ENCODE measurements at regions not wholly inside any gene's neighbourhood (a gene's known extent, or its start where the extent isn't known, plus 50 kb on each side); places are given as distances from the start of the nearest gene placed in this dataset.

DNA sequence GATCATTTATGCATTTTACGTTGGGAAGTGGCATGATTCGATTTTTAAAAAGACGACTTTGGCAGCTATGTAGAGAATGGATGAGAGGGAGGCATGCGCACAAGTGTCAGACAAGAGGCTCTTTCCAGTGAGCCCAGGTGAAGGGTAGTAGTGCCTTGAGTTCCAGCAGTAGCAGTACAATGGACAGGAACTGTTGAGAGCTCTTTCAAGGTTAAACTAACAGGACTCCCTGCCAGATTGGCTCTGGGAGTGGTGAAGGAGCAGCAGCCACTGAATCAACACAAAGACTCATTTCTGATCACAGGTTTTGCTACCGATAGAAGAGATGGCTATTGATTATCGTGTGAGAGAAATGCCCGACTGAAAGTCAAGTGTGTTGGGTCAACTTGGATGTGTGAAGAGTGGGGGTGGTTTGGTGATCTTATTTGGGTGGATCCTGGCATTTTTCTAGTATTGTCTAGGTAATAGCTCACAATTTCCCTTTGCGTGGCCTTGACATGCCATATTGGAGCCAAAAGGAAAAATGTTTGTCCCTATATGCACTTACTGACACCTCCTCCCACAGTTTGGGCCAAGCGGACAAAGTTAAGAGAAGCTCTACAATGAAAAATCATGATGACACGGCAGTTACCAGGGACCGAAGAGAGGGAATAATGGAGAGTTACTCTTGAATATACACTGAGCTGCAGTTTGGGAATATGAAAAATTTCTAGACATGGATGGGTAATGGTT lies 81.6 kb upstream of the MDFIC2 start:
- H3K4me1 ChIP-seq: no peaks in the 10 kb centered on the region
- WGBS, 2 donors: 70 to 76% methylated on average over 11 of the region's 11 CpGs

DNA sequence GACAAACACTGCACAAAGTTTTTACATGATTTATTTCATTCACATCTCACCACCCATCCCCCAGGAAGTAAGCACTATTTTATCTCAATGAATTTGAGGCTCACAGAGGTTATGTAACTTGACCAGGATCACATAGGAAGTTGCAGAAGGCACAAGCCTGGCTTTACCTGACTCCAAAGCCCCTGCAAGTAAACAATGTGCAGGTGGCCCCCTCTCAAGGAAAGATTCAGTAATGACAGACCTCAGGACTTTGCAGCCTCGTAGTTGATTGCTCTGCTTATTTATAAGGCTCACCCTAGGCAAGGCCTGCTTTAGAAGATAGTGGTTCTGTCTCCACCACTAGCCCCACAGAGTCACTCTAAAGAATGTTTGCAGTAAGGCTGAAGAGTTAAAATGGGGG lies 79.8 kb upstream of the MDFIC2 start:
- no peak for DNase-seq
- Histone ChIP-seq H3K27ac (no peak overlapping the region), H3K4me1 (no peaks in the 10 kb centered on the region), H3K27me3 (no peaks in the 10 kb centered on the region), H3K36me3 (no peaks in the 10 kb centered on the region), H3K9me3 (no peaks in the 10 kb centered on the region), H3K4me3 (replicated peaks in 1 of 3) (no peak overlapping the region)
- intact Hi-C loops (cut with DNase I): no loop called here
- WGBS, 2 donors: 65 to 73% methylated on average over 1 of the region's 1 CpG
- TF ChIP-seq, protein P1, sequence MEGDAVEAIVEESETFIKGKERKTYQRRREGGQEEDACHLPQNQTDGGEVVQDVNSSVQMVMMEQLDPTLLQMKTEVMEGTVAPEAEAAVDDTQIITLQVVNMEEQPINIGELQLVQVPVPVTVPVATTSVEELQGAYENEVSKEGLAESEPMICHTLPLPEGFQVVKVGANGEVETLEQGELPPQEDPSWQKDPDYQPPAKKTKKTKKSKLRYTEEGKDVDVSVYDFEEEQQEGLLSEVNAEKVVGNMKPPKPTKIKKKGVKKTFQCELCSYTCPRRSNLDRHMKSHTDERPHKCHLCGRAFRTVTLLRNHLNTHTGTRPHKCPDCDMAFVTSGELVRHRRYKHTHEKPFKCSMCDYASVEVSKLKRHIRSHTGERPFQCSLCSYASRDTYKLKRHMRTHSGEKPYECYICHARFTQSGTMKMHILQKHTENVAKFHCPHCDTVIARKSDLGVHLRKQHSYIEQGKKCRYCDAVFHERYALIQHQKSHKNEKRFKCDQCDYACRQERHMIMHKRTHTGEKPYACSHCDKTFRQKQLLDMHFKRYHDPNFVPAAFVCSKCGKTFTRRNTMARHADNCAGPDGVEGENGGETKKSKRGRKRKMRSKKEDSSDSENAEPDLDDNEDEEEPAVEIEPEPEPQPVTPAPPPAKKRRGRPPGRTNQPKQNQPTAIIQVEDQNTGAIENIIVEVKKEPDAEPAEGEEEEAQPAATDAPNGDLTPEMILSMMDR (IDR thresholded peaks at IDR 0.05): no peak
- no peak for TF ChIP-seq POLR2A (IDR thresholded peaks at IDR 0.05)

More for the DNA sequence above, 81.6 kb upstream of the MDFIC2 start:
- intact Hi-C loops (cut with DNase I): no loop called here
- Histone ChIP-seq H3K36me3 (no peaks in the 10 kb centered on the region), H3K4me3 (replicated peaks in 1 of 3) (no peak overlapping the region), H3K27ac (no peak overlapping the region), H3K27me3 (no peaks in the 10 kb centered on the region), H3K9me3 (no peaks in the 10 kb centered on the region)
- peak; percentile 53 to 60 for DNase-seq
- TF ChIP-seq, protein P1 (IDR thresholded peaks at IDR 0.05): no peak
- TF ChIP-seq POLR2A (IDR thresholded peaks at IDR 0.05): no peak

DNA sequence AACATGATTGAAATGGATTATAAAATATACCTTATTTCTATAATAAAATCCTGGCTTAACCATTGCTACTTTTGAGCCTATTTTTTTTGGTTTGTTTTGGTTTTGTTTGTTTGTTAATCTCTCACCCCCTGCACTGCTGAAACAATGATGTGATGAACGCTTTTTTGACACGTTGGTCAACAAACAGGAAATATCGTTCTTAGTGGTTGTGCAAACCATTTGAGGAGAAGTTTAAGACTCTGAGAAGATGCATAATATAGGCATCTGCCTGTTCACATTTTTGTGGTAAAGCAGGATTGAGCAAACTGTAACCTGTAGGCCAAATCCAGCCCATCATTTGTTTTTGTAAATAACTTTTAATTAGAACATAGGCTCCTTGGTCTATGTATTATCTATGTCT lies 75.5 kb upstream of the MDFIC2 start:
- DNase-seq: no peak
- no peaks in the 10 kb centered on the region for H3K9me3 ChIP-seq
- no peaks in the 10 kb centered on the region for H3K36me3 ChIP-seq
- no peaks in the 10 kb centered on the region for H3K27me3 ChIP-seq
- 92 to 95% methylated on average over 3 of the region's 3 CpGs for WGBS, 2 donors
- H3K27ac ChIP-seq: no peak overlapping the region
- no peak overlapping the region for H3K4me3 ChIP-seq (replicated peaks in 1 of 3)
- TF ChIP-seq POLR2A (IDR thresholded peaks at IDR 0.05): no peak
- TF ChIP-seq, protein P1 (IDR thresholded peaks at IDR 0.05): no peak
- intact Hi-C loops (cut with DNase I): no loop called here
- H3K4me1 ChIP-seq: no peaks in the 10 kb centered on the region

DNA sequence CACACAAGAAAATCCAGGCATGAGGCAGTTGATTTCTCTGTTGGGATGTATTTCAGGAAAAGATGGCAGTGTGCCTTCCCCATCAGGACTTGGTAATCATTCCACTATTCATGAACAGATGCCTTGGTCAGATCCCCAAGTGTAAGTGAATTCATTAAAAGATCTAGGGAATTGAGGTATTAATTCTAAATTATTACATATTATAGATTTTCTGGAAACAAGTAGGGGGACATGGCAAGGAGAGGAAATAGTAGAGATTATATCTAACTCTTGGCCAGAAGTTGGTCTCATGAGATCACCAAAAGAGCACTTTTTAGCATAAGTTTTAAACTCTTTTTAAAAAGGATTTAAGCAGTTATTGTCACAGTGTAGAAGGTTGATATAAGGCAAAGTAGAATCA lies 74.4 kb upstream of the MDFIC2 start:
- Histone ChIP-seq H3K4me1 (no peaks in the 10 kb centered on the region), H3K27ac (no peak overlapping the region), H3K9me3 (no peaks in the 10 kb centered on the region), H3K27me3 (no peaks in the 10 kb centered on the region), H3K36me3 (no peaks in the 10 kb centered on the region), H3K4me3 (replicated peaks in 1 of 3) (no peak overlapping the region)
- no peak for DNase-seq
- TF ChIP-seq POLR2A (IDR thresholded peaks at IDR 0.05): no peak
- TF ChIP-seq, protein P1 (IDR thresholded peaks at IDR 0.05): no peak
- intact Hi-C loops (cut with DNase I): no loop called here

DNA sequence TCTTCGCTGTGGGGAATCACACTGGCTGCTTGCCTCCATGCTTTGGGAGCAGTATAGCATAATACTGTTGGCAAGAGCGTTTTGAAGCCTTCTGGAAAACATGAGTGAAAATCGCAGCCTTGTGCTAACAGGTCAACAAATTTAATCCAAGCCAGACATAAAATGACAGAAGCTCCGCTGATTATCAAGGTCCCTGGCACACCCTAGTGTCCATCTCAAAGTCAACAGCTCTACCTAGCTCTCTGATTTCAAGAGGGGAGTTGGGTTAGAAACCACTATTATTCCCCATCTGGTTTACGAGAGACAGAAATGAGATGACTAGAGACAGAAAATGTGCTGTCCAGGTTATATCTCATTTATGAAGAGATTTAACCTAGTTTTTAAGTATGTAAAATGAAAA lies 73.6 kb upstream of the MDFIC2 start:
- Histone ChIP-seq H3K9me3 (no peaks in the 10 kb centered on the region), H3K4me1 (no peaks in the 10 kb centered on the region), H3K4me3 (replicated peaks in 1 of 3) (no peak overlapping the region), H3K36me3 (no peaks in the 10 kb centered on the region), H3K27me3 (no peaks in the 10 kb centered on the region), H3K27ac (no peak overlapping the region)
- intact Hi-C loops (cut with DNase I): no loop called here
- TF ChIP-seq, protein P1 (IDR thresholded peaks at IDR 0.05): no peak
- TF ChIP-seq POLR2A (IDR thresholded peaks at IDR 0.05): no peak
- no peak for DNase-seq
- WGBS, 2 donors: 83 to 91% methylated on average over 5 of the region's 5 CpGs

Data from thyroid gland (tissue), 4 donors.